AG08396 (cell line): ENCODE measurements at regions not wholly inside any gene's neighbourhood (a gene's known extent, or its start where the extent isn't known, plus 50 kb on each side); places are given as distances from the start of the nearest gene placed in this dataset.
"Not testable (repeated sequence)": the region's sequence is repeated elsewhere in the genome, so short reads cannot be mapped to it uniquely, and the experiment has no call there.

Experiments used
- DNase-seq: peaks from one replicate; pipeline ENCODE4 v3.0.0; 2012; ENCODE audit warnings: low spot score, mixed read lengths

DNA sequence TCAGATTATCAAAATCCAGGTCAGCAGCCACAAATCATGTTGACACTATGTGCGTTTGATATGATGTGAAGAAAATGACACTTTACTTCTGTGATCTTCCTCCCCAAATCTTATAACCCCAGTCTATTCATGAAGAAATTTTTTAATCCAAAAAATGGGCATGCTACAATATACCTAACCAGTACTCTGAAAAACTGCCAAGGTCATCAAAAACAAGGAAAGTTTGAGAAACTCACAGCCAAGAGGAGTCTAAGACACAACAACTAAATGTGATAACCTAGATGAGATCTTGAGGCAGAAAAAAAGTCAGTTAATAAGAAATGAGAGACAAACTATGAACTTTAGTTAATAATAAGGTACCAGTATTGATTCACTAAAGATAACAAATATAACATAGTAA lies 200.6 kb upstream of the IRAK1BP1 start:
- no peak for DNase-seq

DNA sequence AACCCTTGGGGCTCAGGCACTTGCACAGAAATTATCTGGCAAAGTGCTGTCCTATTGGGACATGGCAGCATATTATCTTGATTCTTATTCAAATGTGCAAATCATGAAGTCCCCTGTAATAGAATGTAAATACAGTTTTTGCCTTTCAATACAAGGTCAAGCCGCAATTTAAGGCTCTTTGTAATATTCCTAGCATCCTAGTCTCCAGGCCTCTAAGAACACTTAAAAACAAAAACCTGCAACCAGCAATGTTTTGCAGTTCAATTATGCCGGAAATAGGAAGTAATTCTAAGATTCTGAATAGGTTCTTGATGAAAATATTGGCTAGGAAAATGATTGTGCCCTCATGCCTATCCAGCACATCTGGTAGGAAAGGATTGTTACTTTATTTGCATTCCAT lies 197.2 kb upstream of the IRAK1BP1 start:
- DNase-seq, result no peak

DNA sequence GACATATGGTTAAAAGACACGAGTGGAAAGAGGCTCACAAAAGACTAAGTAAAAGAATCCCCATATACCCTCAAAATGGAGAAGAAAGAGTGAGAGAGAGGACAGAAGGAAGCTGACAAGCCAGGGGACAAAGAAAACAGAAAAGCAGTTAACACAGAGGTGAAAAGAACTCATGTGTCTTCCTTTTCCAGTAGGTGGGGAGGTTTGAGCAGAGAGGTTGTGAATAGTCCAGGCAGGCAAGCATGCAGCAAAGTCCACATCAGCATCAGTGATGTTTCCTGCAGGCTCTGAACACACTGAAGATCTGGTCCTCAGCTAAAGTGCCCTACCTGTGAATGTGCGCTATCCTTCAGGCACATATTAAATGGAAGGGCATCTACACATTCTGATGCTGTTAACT lies 196.5 kb upstream of the IRAK1BP1 start:
- DNase-seq, result no peak

DNA sequence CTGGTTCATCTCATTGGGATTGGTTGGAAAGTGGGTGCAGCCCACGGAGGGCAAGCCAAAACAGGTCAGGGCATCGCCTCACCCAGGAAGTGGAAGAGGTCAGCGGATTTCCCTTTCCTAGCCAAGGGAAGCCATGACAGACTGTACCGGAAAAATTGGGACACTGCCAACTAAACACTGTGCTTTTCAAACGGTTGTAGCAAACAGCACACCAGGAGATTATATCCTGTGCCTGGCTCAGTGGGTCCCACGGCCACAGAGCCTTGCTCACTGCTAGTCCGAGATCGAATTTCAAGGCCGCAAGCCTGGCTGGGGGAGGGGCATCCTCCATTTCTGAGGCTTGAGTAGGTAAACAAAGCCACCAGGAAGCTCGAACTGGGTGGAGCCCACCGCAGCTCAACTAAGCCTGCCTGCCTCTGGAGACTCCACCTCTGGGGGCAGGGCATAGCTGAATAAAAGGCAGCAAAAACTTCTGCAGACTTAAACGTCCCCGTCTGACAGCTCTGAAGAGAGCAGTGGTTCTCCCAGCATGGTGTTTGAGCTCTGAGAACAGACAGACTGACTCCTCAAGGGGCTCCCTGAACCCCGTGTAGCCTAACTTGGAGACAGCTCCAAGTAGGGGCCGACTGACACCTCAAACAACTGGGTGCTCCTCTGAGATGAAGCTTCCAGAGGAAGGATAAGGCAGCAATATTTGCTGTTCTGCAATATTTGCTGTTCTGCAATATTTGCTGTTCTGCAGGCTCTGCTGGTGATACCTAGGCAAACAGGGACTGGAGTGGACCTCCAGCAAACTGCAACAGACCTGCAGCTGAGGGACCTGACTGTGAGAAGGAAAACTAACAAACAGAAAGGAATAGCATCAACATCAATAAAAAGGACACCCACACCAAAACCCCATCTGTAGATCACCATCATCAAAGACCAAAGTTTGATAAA lies 191.0 kb upstream of the IRAK1BP1 start:
- DNase-seq, result not testable (repeated sequence)

DNA sequence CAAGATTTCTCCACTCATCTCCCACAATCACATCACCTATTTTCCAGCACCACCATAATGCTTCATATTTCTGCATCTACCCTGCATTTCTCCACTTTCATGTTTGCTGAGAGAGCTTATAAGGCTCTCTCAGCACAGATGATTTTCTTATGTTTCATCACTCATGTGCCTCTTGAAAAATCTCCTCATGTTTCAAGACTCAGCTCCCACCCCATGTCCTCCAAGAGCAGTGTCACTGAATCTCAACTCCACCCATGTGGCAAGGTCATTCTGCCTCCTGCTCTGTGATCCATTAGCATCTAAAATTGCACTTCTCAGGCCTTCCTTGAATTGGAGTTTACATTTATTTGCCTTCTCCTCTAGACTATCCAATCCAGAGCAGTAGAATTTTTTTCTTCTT lies 178.7 kb upstream of the IRAK1BP1 start:
- no peak for DNase-seq

DNA sequence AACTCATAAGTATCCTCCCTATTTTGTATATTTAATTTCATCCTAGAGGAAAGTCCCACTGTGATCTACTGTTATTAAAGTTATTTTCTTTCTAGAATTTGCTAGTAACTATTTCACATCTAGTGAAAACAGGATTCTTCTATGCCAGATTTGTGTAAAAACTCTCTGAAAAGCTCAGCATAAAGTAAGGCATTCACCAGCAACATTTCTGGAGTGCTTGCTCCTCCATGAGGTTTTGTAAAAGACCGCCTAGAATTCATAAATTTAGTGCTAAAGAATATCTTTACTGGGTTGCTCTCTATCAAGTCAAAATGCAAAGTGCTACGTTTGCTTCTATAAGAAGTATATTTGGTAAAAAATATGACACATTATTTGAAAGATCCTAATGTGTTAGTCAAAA lies 173.5 kb upstream of the IRAK1BP1 start:
- no peak for DNase-seq

DNA sequence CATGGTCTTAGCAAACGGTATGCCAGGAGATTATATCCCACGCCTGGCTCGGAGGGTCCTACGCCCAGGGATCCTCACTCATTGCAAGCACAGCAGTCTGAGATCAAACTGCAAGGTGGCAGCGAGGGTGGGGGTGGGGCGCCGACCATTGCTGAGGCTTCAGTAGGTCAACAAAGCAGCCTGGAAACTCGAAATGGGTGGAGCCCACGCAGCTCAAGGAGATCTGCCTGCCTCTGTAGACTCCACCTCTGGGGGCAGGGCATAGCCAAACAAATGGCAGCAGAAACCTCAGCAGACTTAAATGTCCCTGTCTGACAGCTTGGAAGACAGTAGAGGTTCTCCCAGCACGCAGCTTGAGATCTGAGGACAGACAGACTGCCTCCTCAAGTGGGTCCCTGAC lies 172.7 kb upstream of the IRAK1BP1 start:
- not testable (repeated sequence) for DNase-seq

DNA sequence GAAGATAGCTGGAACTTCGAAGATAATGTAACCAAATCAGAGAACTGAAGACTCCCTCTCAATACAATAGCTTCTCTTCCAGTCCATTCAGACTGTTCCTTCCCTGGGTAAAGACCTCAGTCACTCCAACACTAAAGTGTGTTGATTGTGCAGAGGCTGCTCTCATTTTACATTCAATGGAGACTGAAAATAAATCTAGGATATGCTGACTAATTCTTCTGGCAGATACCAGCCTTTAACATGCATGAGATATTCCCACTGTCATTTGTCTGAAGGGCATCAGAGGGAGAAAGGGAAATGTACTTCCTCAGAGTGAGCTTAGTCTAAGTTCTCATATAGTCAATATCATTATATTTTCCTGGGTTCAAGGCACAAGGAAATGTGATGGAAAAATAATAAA lies 166.4 kb upstream of the IRAK1BP1 start:
- no peak for DNase-seq

DNA sequence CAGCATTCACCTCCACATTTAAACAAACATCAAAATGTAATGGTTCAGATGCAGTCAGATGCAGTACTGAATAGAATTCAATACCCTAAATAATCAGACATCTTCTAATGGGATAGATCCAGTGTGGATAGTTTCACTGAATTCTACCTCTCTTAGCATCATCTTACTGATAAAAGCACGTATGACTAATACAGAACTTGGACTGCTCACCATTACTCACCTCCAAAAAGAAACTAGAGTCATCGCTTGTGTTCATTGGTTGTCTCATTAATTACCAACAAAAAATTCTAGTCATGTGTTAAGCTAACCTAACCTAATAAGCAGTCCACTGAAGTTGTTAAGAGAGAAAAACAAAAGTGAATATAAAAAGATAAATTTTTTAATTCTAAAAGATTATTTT lies 165.9 kb upstream of the IRAK1BP1 start:
- peak; percentile 12 for DNase-seq

DNA sequence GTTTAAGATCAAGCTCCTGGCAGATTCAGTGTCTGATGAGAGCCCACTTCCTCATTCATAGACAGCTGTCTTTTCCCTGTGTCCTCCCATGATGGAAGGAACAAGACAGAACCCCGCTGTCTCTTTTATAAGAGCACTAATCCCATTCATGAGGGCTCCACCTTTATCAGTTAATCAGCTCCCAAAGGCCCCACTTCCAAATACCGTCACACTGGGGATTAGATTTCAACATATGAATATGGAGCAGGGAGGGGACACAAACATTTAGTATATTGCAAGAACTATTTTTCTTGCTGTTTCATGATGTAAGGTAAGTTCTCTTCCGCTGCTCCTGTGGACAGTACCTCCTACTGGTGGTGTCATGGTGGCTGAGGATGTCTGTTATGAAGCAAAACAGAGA lies 158.3 kb upstream of the IRAK1BP1 start:
- no peak for DNase-seq

DNA sequence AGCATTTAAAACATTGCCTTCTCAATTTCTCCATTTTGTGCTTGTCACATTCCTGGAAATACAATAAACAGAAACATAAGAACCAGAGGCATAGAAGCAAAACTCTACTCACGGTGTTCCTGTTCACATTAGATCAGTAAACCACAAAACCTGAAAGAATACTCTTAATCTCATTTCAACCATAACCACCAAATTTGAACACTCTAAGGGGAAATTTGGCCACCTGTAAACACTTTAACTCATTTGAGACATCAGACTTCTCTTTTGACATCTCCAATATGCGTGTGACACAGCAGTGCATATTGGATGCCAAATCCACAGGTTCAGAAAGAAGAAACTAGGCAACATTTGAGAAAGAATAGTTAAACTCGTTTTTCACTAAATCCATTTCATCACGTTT lies 153.8 kb upstream of the IRAK1BP1 start:
- DNase-seq, result no peak

DNA sequence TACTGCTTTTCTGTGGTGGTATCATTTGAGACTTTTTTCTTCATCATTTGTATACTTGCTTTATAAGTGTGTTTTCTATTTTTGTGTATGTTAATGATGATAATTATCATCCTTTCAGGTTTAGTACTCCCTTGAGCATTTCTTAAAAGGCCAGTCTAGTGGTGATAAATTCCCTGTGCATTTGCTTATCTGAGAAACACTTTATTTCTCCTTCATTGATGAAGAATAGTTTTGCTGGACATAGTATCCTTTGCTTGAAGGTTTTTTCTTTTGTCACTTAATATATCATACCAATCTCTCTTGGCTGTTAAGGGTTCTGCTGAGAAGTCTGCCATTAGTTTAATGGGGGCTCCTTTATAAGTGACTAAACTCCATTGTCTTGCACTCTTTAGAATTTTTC lies 123.2 kb upstream of the IRAK1BP1 start:
- no peak for DNase-seq

DNA sequence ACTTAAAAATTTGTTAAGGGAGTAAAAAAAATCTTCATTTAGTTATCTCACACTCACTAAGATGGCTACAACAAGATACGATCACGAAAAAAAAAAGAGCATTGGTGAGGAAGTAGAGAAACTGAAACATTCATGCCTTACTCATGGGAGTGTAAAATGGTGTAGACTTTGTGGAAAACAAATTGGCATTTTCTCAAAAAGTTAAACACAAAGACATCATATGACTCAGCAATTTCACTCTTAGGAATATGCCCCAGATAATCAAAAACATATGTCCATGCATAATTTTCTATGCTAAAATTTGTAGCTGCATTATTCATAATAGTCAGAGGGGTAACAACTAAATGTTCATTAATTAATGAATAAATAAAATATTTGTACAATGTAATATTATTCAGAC lies 120.9 kb upstream of the IRAK1BP1 start:
- DNase-seq, result no peak

DNA sequence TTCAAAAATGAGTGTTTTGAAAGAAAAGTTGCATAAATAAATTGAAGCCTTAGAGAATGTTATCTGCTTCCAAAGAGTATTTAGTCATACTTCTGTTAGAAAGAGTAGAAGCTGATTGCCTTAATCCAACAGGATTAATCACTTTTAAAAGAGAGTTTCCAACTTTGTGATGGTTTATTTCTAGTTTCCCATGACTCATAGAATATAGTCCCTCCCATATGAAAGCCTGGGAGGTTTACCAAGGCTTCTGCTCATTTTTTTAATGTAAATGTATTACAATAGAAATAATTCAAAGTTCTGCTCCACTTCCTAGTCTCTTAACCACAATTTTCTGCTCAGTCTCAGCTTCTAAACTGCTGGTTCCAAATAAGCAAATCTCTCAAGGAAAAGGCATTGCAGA lies 118.0 kb upstream of the IRAK1BP1 start:
- DNase-seq, result peak; percentile 3

DNA sequence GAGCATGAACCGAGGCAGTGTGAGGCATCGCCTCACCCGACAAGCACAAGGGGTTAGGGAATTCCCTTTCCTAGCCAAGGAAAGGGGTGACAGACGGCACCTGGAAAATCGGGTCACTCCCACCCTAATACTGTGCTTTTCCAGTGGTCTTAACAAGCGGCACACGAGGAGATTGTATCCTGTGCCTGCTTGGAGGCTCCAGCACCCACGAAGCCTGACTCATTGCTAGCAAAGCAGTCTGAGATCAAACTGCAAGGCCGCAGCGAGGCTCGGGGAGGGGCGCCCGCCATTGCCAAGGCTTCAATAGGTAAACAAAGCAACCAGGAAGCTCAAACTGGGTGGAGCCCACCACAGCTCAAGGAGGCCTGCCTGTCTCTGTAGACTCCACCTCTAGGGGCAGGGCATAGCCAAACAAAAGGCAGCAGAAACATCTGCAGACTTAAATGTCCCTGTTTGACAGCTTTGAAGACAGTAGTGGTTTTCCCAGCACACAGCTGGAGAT lies 109.0 kb upstream of the IRAK1BP1 start:
- DNase-seq, result not testable (repeated sequence)

DNA sequence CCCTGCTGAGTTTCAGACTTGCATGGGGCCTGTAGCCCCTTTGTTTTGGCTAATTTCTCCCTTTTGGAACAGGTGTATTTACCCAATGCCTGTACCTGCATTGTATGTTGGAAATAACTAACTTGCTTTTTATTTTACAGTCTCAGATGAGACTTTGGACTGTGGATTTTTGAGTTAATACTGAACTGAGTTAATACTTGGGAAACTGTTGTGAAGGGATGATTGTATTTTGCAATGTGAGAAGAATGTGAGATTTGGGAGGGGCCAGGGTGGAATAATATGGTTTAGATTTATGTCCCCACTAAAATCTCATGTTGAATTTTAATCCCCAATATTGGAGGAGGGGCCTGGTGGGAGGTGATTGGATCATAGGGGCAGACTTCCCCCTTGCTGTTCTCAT lies 99.1 kb upstream of the IRAK1BP1 start:
- no peak for DNase-seq

DNA sequence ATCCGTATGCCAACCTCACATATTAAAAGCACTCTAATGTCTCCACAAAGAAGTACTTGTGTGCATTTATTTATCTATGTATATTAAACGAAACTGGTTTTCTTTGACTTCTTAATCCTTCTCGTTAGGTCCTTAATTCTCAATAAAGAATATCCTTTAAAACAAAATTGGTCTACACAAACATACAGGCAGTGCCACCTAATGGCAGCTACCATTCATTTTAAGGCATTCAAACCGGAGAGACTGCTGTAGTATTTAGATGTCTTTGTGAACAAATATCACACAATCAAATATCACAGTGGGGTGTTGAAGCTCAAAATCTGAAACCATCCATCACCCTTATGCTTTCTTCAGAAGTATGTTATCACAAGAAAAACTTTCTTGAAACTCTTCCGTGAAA lies 96.6 kb upstream of the IRAK1BP1 start:
- DNase-seq, result no peak

DNA sequence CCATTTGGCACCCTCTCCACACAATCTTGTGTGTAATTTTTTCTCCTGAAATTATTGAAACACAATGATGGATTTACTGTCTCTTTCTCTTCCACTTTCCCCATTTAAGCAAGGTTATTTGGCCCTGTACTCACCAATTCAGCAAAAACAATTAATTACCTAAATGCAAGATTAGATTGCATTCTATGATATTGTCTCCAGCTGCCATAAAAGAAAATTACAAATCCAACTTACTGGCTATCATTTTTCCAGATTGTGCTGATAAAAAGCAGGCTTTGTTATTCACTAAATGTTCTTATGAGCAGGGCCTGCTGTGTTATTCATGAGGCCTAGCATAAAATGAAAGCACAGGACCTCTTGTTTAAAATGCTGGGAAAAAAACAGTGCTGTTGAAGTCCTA lies 95.8 kb upstream of the IRAK1BP1 start:
- DNase-seq, result no peak

DNA sequence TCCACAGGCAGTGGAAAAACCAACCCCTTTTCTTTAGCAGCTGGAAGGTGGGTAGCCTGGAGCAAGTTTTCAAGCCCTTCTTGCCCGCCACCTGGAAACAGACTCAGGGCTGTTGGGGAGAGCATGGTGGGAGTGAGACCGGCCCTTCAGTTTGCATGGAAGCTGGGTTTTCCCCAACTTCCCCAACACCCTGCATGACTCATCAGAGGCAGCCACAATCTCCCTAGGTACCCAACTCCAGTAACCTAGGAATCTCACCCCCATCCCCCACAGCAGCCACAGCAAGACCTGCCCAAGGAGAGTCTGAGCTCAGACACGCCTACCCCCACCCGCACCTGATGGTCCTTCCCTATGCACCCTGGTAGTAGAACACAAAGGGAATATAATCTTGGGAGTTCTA lies 86.3 kb upstream of the IRAK1BP1 start:
- no peak for DNase-seq

DNA sequence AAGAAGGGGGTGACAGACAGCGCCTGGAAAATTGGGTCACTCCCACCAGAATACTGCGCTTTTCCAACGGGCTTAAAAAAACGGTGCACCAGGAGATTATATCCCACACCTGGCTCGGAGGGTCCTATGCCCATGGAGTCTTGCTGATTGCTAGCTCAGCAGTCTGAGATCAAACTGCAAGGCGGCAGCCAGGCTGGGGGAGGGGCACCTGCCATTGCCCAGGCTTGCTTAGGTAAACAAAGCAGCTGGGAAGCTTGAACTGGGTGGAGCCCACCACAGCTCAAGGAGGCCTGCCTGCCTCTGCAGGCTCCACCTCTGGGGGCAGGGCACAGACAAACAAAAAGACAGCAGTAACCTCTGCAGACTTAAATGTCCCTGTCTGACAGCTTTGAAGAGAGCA lies 84.0 kb upstream of the IRAK1BP1 start:
- not testable (repeated sequence) for DNase-seq

DNA sequence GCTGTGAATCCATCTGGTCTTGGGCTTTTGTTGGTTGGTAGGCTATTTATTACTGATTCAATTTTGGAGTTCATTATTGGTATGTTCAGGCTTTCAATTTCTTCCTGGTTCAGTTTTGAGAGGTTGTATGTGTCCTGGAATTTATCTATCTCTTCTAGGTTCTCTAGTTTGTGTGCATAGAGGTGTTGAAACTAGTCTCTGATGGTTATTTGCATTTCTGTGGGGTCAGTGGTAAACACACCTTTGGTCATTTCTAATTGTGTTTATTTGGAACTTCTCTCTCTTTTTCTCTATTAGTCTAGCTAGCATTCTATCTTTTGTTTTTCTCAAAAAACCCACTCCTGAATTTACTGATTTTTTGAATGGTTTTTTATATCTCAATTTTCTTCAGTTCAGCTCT lies 70.1 kb upstream of the IRAK1BP1 start:
- DNase-seq, result no peak

DNA sequence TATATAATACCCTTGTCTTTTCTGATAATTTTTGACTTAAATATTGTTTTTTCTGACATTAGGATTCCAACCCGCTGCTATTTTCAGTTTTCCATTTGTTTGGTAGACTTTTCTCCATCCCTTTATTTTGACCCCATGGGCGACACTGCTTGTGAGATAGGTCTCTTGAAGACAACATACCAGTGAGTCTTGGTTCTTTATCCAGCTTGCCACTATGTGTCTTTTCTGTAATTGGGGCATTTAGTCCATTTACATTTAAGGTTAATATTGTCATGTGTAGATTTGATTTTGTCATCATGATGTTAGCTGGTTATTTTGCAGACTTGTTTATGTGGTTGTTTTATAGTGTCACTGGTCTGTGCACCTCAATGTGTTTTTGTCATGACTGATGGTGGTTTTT lies 67.7 kb upstream of the IRAK1BP1 start:
- no peak for DNase-seq

DNA sequence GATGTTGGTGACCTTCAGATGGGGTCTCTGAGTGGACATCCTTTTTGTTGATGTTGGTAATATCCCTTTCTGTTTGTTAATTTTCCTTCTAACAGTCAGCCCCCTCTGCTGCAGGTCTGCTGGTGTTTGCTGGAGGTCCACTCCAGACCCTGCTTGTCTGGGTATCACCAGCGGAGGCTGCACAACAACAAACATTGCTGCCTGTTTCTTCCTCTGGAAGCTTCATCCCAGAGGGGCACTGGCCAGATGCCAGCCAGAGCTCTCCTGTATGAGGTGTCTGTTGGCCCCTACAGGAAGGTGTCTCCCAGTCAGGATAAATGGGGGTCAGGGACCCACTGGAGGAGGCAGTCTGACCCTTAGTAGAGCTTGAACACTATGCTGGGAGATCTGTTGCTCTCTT lies 60.6 kb upstream of the IRAK1BP1 start:
- DNase-seq, result not testable (repeated sequence)
